Esophagus squamous epithelium (tissue), 4 donors: ENCODE measurements at regions not wholly inside any gene's neighbourhood (a gene's known extent, or its start where the extent isn't known, plus 50 kb on each side); places are given as distances from the start of the nearest gene placed in this dataset.

Source experiments
- POLR2A ChIP-seq, 4 donors: fragments of 450-650 bp; IDR thresholded peaks; one replicate each; pipeline ENCODE4 v1.6.1; 2017; ENCODE audit warnings: antibody characterized with exemption in 4 of 4, mild to moderate bottlenecking in 4 of 4, moderate library complexity in 3 of 4
- TF ChIP-seq, protein P1 (sequence below), 6 experiments: fragments of 450-650 bp in 4 of 6; fragments of 200-600 bp in 2 of 6; sonication (generic) in 2 of 6; IDR thresholded peaks; one replicate each; pipeline ENCODE4 v1.5.1; 2016 to 2019; ENCODE audit warnings: antibody characterized with exemption in 6 of 6, mild to moderate bottlenecking in 4 of 6, moderate library complexity in 4 of 6

DNA sequence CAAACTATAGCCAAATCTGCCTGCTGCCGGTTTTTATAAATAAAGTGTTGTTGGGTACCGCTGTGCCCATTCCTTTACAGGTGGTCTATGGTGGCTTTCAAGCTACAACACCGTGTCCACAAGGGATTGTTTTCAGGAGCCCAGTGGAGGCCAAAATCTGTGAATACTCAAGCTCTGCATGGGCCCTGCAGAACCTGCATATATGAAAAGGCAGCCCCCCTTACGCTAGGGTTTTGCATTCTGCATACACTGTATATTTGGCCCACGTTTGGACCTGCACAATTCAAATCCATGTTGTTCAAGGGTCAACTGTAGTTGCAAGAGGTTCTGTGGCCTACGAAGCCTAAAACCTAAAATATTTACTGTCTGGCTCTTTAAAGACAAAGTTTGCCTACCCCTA is 122.2 kb upstream of the TLE3 start:
- TF ChIP-seq, protein P1, sequence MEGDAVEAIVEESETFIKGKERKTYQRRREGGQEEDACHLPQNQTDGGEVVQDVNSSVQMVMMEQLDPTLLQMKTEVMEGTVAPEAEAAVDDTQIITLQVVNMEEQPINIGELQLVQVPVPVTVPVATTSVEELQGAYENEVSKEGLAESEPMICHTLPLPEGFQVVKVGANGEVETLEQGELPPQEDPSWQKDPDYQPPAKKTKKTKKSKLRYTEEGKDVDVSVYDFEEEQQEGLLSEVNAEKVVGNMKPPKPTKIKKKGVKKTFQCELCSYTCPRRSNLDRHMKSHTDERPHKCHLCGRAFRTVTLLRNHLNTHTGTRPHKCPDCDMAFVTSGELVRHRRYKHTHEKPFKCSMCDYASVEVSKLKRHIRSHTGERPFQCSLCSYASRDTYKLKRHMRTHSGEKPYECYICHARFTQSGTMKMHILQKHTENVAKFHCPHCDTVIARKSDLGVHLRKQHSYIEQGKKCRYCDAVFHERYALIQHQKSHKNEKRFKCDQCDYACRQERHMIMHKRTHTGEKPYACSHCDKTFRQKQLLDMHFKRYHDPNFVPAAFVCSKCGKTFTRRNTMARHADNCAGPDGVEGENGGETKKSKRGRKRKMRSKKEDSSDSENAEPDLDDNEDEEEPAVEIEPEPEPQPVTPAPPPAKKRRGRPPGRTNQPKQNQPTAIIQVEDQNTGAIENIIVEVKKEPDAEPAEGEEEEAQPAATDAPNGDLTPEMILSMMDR (IDR thresholded peaks at IDR 0.05) = no peak
- TF ChIP-seq POLR2A (IDR thresholded peaks at IDR 0.05) = no peak
